ENCODE measurements at regions not wholly inside any gene's neighbourhood (a gene's known extent, or its start where the extent isn't known, plus 50 kb on each side); places are given as distances from the start of the nearest gene placed in this dataset.

DNA sequence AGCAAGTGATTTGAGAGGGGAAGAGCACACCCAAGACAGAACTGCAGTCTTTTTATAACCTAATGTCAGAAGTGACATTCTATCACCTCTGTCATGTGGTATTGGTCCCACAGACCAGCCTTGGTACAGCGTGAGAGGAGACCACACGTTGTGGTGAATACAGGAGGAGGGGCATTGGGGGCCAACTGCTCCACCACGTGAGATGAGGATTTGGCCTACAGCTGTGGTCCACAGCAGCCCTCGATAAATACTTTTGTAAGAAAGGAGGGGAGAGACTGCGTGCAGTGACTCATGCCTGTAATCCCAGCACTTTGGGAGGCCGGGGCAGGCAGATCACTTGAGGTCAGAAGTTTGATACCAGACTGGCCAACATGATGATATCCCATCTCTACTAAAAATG lies 243.1 kb downstream of the FGFR2 start:
- WGBS, 2 donors: 84 to 92% methylated on average over 6 of the region's 6 CpGs
- H3K27me3 ChIP-seq (ENCODE audit: control insufficient read depth in 1 of 2, insufficient read depth in 2 of 2, low read length in 2 of 2): no peaks in the 10 kb centered on the region

DNA sequence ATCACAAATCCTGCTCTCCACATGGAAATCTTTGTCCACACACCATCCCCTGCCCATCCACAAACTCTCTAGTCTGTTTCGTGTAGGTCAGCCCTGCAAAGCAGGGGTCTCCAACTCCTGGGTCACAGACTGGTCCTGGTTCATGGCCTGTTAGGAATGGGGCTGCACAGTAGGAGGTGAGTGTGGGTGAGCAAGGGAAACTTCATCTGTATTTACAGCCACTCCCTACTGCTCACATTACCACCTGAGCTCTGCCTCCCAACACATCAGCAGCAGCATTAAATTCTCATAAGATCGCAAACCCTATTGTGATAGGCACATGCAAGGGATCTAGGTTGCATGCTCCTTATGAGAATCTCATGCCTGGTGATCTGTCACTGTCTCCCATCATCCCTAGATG lies 242.1 kb downstream of the FGFR2 start:
- no peak overlapping the region for H3K4me3 ChIP-seq (ENCODE audit: low read depth in 1 of 2, low read length in 2 of 2)
- WGBS, 2 donors: 70 to 89% methylated on average over 2 of the region's 2 CpGs
- H3K9me3 ChIP-seq (ENCODE audit: control insufficient read depth in 2 of 2, insufficient read depth in 1 of 2, low read depth in 1 of 2, low read length in 1 of 2): no peaks in the 10 kb centered on the region
- no peaks in the 10 kb centered on the region for H3K27me3 ChIP-seq (ENCODE audit: control insufficient read depth in 1 of 2, insufficient read depth in 2 of 2, low read length in 2 of 2)
- H3K36me3 ChIP-seq (ENCODE audit: control insufficient read depth in 2 of 2, insufficient read depth in 2 of 2, low read length in 1 of 2): no peaks in the 10 kb centered on the region
- H3K4me1 ChIP-seq (ENCODE audit: control insufficient read depth in 2 of 2, insufficient read depth in 2 of 2, low read length in 1 of 2): no peaks in the 10 kb centered on the region
- H3K27ac ChIP-seq (ENCODE audit: low read depth in 2 of 2, low read length in 1 of 2): no peak overlapping the region

More for the DNA sequence above, 243.1 kb downstream of the FGFR2 start:
- Histone ChIP-seq H3K4me1 (ENCODE audit: control insufficient read depth in 2 of 2, insufficient read depth in 2 of 2, low read length in 1 of 2) (no peaks in the 10 kb centered on the region), H3K36me3 (ENCODE audit: control insufficient read depth in 2 of 2, insufficient read depth in 2 of 2, low read length in 1 of 2) (no peaks in the 10 kb centered on the region), H3K27ac (ENCODE audit: low read depth in 2 of 2, low read length in 1 of 2) (no peak overlapping the region), H3K9me3 (ENCODE audit: control insufficient read depth in 2 of 2, insufficient read depth in 1 of 2, low read depth in 1 of 2, low read length in 1 of 2) (no peaks in the 10 kb centered on the region), H3K4me3 (ENCODE audit: low read depth in 1 of 2, low read length in 2 of 2) (no peak overlapping the region)

GRCh38 chr10:121357401-121357800 lies 240.8 kb downstream of the FGFR2 start:
- 66 to 74% methylated on average over 6 of the region's 6 CpGs for WGBS, 2 donors
- no peaks in the 10 kb centered on the region for H3K27me3 ChIP-seq (ENCODE audit: control insufficient read depth in 1 of 2, insufficient read depth in 2 of 2, low read length in 2 of 2)
- H3K4me1 ChIP-seq (ENCODE audit: control insufficient read depth in 2 of 2, insufficient read depth in 2 of 2, low read length in 1 of 2): no peaks in the 10 kb centered on the region
- H3K4me3 ChIP-seq (ENCODE audit: low read depth in 1 of 2, low read length in 2 of 2): no peak overlapping the region
- no peaks in the 10 kb centered on the region for H3K36me3 ChIP-seq (ENCODE audit: control insufficient read depth in 2 of 2, insufficient read depth in 2 of 2, low read length in 1 of 2)
- no peak overlapping the region for H3K27ac ChIP-seq (ENCODE audit: low read depth in 2 of 2, low read length in 1 of 2)
- no peaks in the 10 kb centered on the region for H3K9me3 ChIP-seq (ENCODE audit: control insufficient read depth in 2 of 2, insufficient read depth in 1 of 2, low read depth in 1 of 2, low read length in 1 of 2)

DNA sequence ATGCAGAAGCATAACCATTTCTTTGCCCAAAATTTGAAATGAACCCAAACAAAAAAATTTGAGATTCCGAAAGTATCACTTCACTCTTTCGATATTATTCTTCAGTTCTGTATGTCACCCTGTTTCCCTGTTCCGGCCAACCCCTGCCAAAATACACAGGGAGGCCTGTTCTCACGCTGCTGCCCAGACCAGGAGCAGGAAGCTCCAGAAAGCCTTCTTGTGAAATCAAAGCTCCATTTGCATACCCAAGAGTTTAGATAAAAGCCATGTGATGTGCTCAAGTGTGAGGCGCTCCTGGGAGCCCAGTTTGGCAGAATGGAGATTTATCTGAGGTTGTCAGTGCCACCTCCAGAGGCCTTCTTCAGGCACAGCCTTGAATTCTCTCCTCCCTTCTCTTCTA lies 236.2 kb downstream of the FGFR2 start:
- Histone ChIP-seq H3K4me3 (ENCODE audit: low read depth in 1 of 2, low read length in 2 of 2) (no peak overlapping the region), H3K27ac (ENCODE audit: low read depth in 2 of 2, low read length in 1 of 2) (no peak overlapping the region), H3K27me3 (ENCODE audit: control insufficient read depth in 1 of 2, insufficient read depth in 2 of 2, low read length in 2 of 2) (no peaks in the 10 kb centered on the region), H3K9me3 (ENCODE audit: control insufficient read depth in 2 of 2, insufficient read depth in 1 of 2, low read depth in 1 of 2, low read length in 1 of 2) (no peaks in the 10 kb centered on the region), H3K4me1 (ENCODE audit: control insufficient read depth in 2 of 2, insufficient read depth in 2 of 2, low read length in 1 of 2) (no peaks in the 10 kb centered on the region), H3K36me3 (ENCODE audit: control insufficient read depth in 2 of 2, insufficient read depth in 2 of 2, low read length in 1 of 2) (no peaks in the 10 kb centered on the region)
- WGBS, 2 donors: 88 to 89% methylated on average over 5 of the region's 5 CpGs

DNA sequence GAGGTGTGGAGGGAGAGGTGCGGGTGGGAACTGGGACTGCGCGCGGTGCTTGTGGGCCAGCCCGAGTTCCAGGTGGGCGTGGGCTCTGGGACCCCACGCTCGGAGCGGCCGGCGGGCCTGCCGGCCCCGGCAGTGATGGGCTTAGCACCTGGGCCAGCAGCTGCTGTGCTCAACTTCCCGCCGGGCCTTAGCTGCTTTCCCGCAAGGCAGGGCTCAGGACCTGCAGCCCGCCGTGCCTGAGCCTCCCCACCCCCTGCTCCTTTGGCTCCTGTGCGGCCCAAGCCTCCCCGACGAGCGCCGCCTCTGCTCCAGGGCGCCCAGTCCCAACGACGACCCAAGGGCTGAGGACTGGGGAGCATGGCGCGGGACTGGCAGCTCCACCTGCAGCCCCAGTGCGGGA lies 232.7 kb downstream of the FGFR2 start:
- WGBS, 2 donors: 96 to 97% methylated on average over 26 to 29 of the region's 29 CpGs
- no peaks in the 10 kb centered on the region for H3K4me1 ChIP-seq (ENCODE audit: control insufficient read depth in 2 of 2, insufficient read depth in 2 of 2, low read length in 1 of 2)

GRCh38 chr10:121368347-121369025 lies 229.8 kb downstream of the FGFR2 start:
- no peaks in the 10 kb centered on the region for H3K4me1 ChIP-seq (ENCODE audit: control insufficient read depth in 2 of 2, insufficient read depth in 2 of 2, low read length in 1 of 2)
- H3K4me3 ChIP-seq (ENCODE audit: low read depth in 1 of 2, low read length in 2 of 2): no peak overlapping the region
- no peaks in the 10 kb centered on the region for H3K9me3 ChIP-seq (ENCODE audit: control insufficient read depth in 2 of 2, insufficient read depth in 1 of 2, low read depth in 1 of 2, low read length in 1 of 2)
- H3K27ac ChIP-seq (ENCODE audit: low read depth in 2 of 2, low read length in 1 of 2): no peak overlapping the region
- WGBS, 2 donors: 44 to 53% methylated on average over 9 of the region's 9 CpGs
- H3K36me3 ChIP-seq (ENCODE audit: control insufficient read depth in 2 of 2, insufficient read depth in 2 of 2, low read length in 1 of 2): no peaks in the 10 kb centered on the region
- H3K27me3 ChIP-seq (ENCODE audit: control insufficient read depth in 1 of 2, insufficient read depth in 2 of 2, low read length in 2 of 2): no peaks in the 10 kb centered on the region

More for the DNA sequence above, 232.7 kb downstream of the FGFR2 start:
- no peak overlapping the region for H3K4me3 ChIP-seq (ENCODE audit: low read depth in 1 of 2, low read length in 2 of 2)
- no peaks in the 10 kb centered on the region for H3K9me3 ChIP-seq (ENCODE audit: control insufficient read depth in 2 of 2, insufficient read depth in 1 of 2, low read depth in 1 of 2, low read length in 1 of 2)
- H3K27me3 ChIP-seq (ENCODE audit: control insufficient read depth in 1 of 2, insufficient read depth in 2 of 2, low read length in 2 of 2): no peaks in the 10 kb centered on the region
- no peak overlapping the region for H3K27ac ChIP-seq (ENCODE audit: low read depth in 2 of 2, low read length in 1 of 2)
- no peaks in the 10 kb centered on the region for H3K36me3 ChIP-seq (ENCODE audit: control insufficient read depth in 2 of 2, insufficient read depth in 2 of 2, low read length in 1 of 2)

- Histone ChIP-seq H3K36me3 (ENCODE audit: control insufficient read depth in 2 of 2, insufficient read depth in 2 of 2, low read length in 1 of 2) (no peaks in the 10 kb centered on the region), H3K27ac (ENCODE audit: low read depth in 2 of 2, low read length in 1 of 2) (no peak overlapping the region), H3K4me1 (ENCODE audit: control insufficient read depth in 2 of 2, insufficient read depth in 2 of 2, low read length in 1 of 2) (no peaks in the 10 kb centered on the region), H3K4me3 (ENCODE audit: low read depth in 1 of 2, low read length in 2 of 2) (no peak overlapping the region), H3K9me3 (ENCODE audit: control insufficient read depth in 2 of 2, insufficient read depth in 1 of 2, low read depth in 1 of 2, low read length in 1 of 2) (no peaks in the 10 kb centered on the region), H3K27me3 (ENCODE audit: control insufficient read depth in 1 of 2, insufficient read depth in 2 of 2, low read length in 2 of 2) (no peaks in the 10 kb centered on the region)
- WGBS, 2 donors: 37 to 50% methylated on average over 3 of the region's 3 CpGs
These were observed 228.6 kb downstream of the FGFR2 start for GRCh38 chr10:121369616-121370015.

- 86 to 90% methylated on average over 3 of the region's 3 CpGs for WGBS, 2 donors
These were observed 226.4 kb downstream of the FGFR2 start for GRCh38 chr10:121371836-121372235.

GRCh38 chr10:121373411-121373810 lies 224.8 kb downstream of the FGFR2 start:
- H3K4me1 ChIP-seq (ENCODE audit: control insufficient read depth in 2 of 2, insufficient read depth in 2 of 2, low read length in 1 of 2): no peaks in the 10 kb centered on the region
- H3K27me3 ChIP-seq (ENCODE audit: control insufficient read depth in 1 of 2, insufficient read depth in 2 of 2, low read length in 2 of 2): no peaks in the 10 kb centered on the region
- H3K9me3 ChIP-seq (ENCODE audit: control insufficient read depth in 2 of 2, insufficient read depth in 1 of 2, low read depth in 1 of 2, low read length in 1 of 2): no peaks in the 10 kb centered on the region
- no peak overlapping the region for H3K27ac ChIP-seq (ENCODE audit: low read depth in 2 of 2, low read length in 1 of 2)
- H3K36me3 ChIP-seq (ENCODE audit: control insufficient read depth in 2 of 2, insufficient read depth in 2 of 2, low read length in 1 of 2): no peaks in the 10 kb centered on the region
- no peak overlapping the region for H3K4me3 ChIP-seq (ENCODE audit: low read depth in 1 of 2, low read length in 2 of 2)
- WGBS, 2 donors: 47 to 58% methylated on average over 2 of the region's 2 CpGs

More at GRCh38 chr10:121371836-121372235, 226.4 kb downstream of the FGFR2 start:
- H3K36me3 ChIP-seq (ENCODE audit: control insufficient read depth in 2 of 2, insufficient read depth in 2 of 2, low read length in 1 of 2): no peaks in the 10 kb centered on the region
- H3K4me3 ChIP-seq (ENCODE audit: low read depth in 1 of 2, low read length in 2 of 2): no peak overlapping the region
- H3K4me1 ChIP-seq (ENCODE audit: control insufficient read depth in 2 of 2, insufficient read depth in 2 of 2, low read length in 1 of 2): no peaks in the 10 kb centered on the region
- H3K27ac ChIP-seq (ENCODE audit: low read depth in 2 of 2, low read length in 1 of 2): no peak overlapping the region
- no peaks in the 10 kb centered on the region for H3K9me3 ChIP-seq (ENCODE audit: control insufficient read depth in 2 of 2, insufficient read depth in 1 of 2, low read depth in 1 of 2, low read length in 1 of 2)
- no peaks in the 10 kb centered on the region for H3K27me3 ChIP-seq (ENCODE audit: control insufficient read depth in 1 of 2, insufficient read depth in 2 of 2, low read length in 2 of 2)

GRCh38 chr10:121374121-121374520 lies 224.1 kb downstream of the FGFR2 start:
- no peaks in the 10 kb centered on the region for H3K9me3 ChIP-seq (ENCODE audit: control insufficient read depth in 2 of 2, insufficient read depth in 1 of 2, low read depth in 1 of 2, low read length in 1 of 2)
- H3K4me3 ChIP-seq (ENCODE audit: low read depth in 1 of 2, low read length in 2 of 2): no peak overlapping the region
- 85 to 91% methylated on average over 12 of the region's 12 CpGs for WGBS, 2 donors
- no peaks in the 10 kb centered on the region for H3K4me1 ChIP-seq (ENCODE audit: control insufficient read depth in 2 of 2, insufficient read depth in 2 of 2, low read length in 1 of 2)
- no peaks in the 10 kb centered on the region for H3K36me3 ChIP-seq (ENCODE audit: control insufficient read depth in 2 of 2, insufficient read depth in 2 of 2, low read length in 1 of 2)
- H3K27ac ChIP-seq (ENCODE audit: low read depth in 2 of 2, low read length in 1 of 2): no peak overlapping the region
- H3K27me3 ChIP-seq (ENCODE audit: control insufficient read depth in 1 of 2, insufficient read depth in 2 of 2, low read length in 2 of 2): no peaks in the 10 kb centered on the region

All from esophagus (tissue), 2 donors.